OCI-LY3 (cell line): ENCODE measurements at regions not wholly inside any gene's neighbourhood (a gene's known extent, or its start where the extent isn't known, plus 50 kb on each side); places are given as distances from the start of the nearest gene placed in this dataset.

Experiments used
- H2AFZ ChIP-seq: fragments of 200-600, 300-600 bp; shearing (Covaris generic); 2 replicates; pipeline ENCODE4 v1.6.0; 2014; ENCODE audit warnings: antibody characterized with exemption, low read depth, low read length
- H3K27ac ChIP-seq: fragments of 200-600, 300-600 bp; sonication (generic); 2 replicates; pipeline ENCODE4 v1.5.1; 2014; ENCODE audit warnings: mild to moderate bottlenecking, low read length, moderate library complexity, mixed read lengths
- H3K27me3 ChIP-seq: fragments of 200-600, 300-600 bp; sonication (generic); 2 replicates; pipeline ENCODE4 v1.6.1; 2014; ENCODE audit warnings: low read depth, low read length, mixed read lengths
- H3K36me3 ChIP-seq: fragments of 200-600, 300-600 bp; sonication (generic); replicated peaks from 2 replicates; pipeline ENCODE3; 2014; ENCODE audit warnings: low read depth, low read length, mixed read lengths
- H3K4me1 ChIP-seq: fragments of 300-600, 200-600 bp; sonication (generic); 2 replicates; pipeline ENCODE4 v1.6.1; 2014; ENCODE audit warnings: low read length, mixed read lengths
- H3K4me2 ChIP-seq: fragments of 200-600, 300-600 bp; sonication (generic); 2 replicates; pipeline ENCODE4 v1.6.1; 2014; ENCODE audit warnings: low read length, mixed read lengths
- H3K4me3 ChIP-seq: fragments of 300-600, 200-600 bp; sonication (generic); 2 replicates; pipeline ENCODE4 v1.5.1; 2014; ENCODE audit warnings: antibody characterized with exemption, mild to moderate bottlenecking, low read length, moderate library complexity
- H3K79me2 ChIP-seq: fragments of 300-600, 200-600 bp; shearing (Covaris generic); 2 replicates; pipeline ENCODE4 v1.6.1; 2014; ENCODE audit warnings: mild to moderate bottlenecking, low read length, mixed read lengths
- H3K9ac ChIP-seq: fragments of 300-600, 200-600 bp; shearing (Covaris generic); 2 replicates; pipeline ENCODE4 v1.6.0; 2014; ENCODE audit warnings: mild to moderate bottlenecking, low read length, moderate library complexity
- H3K9me3 ChIP-seq: fragments of 200-600, 300-600 bp; shearing (Covaris generic); 2 replicates; pipeline ENCODE4 v1.6.1; 2014; ENCODE audit warnings: low read length, mixed read lengths; ENCODE audit not compliant: insufficient read depth
- H4K20me1 ChIP-seq: fragments of 200-600, 300-600 bp; sonication (generic); 2 replicates; pipeline ENCODE4 v1.6.1; 2016; ENCODE audit warnings: low read length, mixed read lengths; ENCODE audit not compliant: insufficient read depth
- CTCF ChIP-seq: fragments of 200-600, 300-600 bp; sonication (generic); IDR thresholded peaks from 2 replicates; pipeline ENCODE4 v1.5.1; 2014; ENCODE audit warnings: antibody characterized with exemption, low read length, low read depth
- EZH2phosphoT487 ChIP-seq: fragments of 200-600 bp; shearing (Covaris generic); IDR thresholded peaks from 2 replicates; pipeline ENCODE4 v1.6.1; 2018; ENCODE audit warnings: antibody characterized with exemption, mixed run types, low read depth

GRCh38 chr6:2550247-2550646 is 200.5 kb downstream of the MYLK4 start:
- Histone ChIP-seq H4K20me1 (no peaks in the 10 kb centered on the region), H3K27ac (no peak overlapping the region), H3K9ac (no peak overlapping the region), H3K27me3 (no peaks in the 10 kb centered on the region), H3K9me3 (no peaks in the 10 kb centered on the region), H3K36me3 (no peaks in the 10 kb centered on the region), H3K4me3 (no peak overlapping the region), H3K79me2 (no peaks in the 10 kb centered on the region), H3K4me1 (no peaks in the 10 kb centered on the region), H3K4me2 (no peak overlapping the region), H2AFZ (no peak overlapping the region)
- TF ChIP-seq EZH2phosphoT487: no peak
- TF ChIP-seq CTCF: no peak

- H4K20me1 ChIP-seq: no peaks in the 10 kb centered on the region
- no peak overlapping the region for H3K4me2 ChIP-seq
- no peak overlapping the region for H3K9ac ChIP-seq
- no peak overlapping the region for H2AFZ ChIP-seq
- no peaks in the 10 kb centered on the region for H3K36me3 ChIP-seq
- no peaks in the 10 kb centered on the region for H3K79me2 ChIP-seq
- no peak overlapping the region for H3K27ac ChIP-seq
- H3K4me1 ChIP-seq: no peaks in the 10 kb centered on the region
- H3K27me3 ChIP-seq: no peaks in the 10 kb centered on the region
- TF ChIP-seq EZH2phosphoT487: no peak
- TF ChIP-seq CTCF: no peak
- no peaks in the 10 kb centered on the region for H3K9me3 ChIP-seq
- no peak overlapping the region for H3K4me3 ChIP-seq
Observed at GRCh38 chr6:2549834-2550233, 200.9 kb downstream of the MYLK4 start.

GRCh38 chr6:2547355-2547754 is 203.4 kb downstream of the MYLK4 start:
- Histone ChIP-seq H3K27me3 (peaks cover 5% of the 10 kb centered on the region; the same call in 1 of the 2 replicates), H3K4me1 (peaks cover 7% of the 10 kb centered on the region; the same call in 1 of the 2 replicates), H3K9me3 (no peaks in the 10 kb centered on the region), H3K4me3 (no peak overlapping the region), H3K27ac (no peak overlapping the region), H3K4me2 (no peak overlapping the region), H4K20me1 (no peaks in the 10 kb centered on the region), H3K36me3 (no peaks in the 10 kb centered on the region), H2AFZ (no peak overlapping the region), H3K9ac (no peak overlapping the region), H3K79me2 (no peaks in the 10 kb centered on the region)
- no peak for TF ChIP-seq CTCF
- no peak for TF ChIP-seq EZH2phosphoT487

- H3K4me1 ChIP-seq: peaks cover 7% of the 10 kb centered on the region; the same call in 1 of the 2 replicates
- no peaks in the 10 kb centered on the region for H3K36me3 ChIP-seq
- H3K27me3 ChIP-seq: peaks cover 5% of the 10 kb centered on the region; the same call in 1 of the 2 replicates
- H3K79me2 ChIP-seq: no peaks in the 10 kb centered on the region
- H3K9me3 ChIP-seq: no peaks in the 10 kb centered on the region
- TF ChIP-seq CTCF (no peak), EZH2phosphoT487 (no peak)
- no peak overlapping the region for H3K9ac ChIP-seq
- H3K4me3 ChIP-seq: no peak overlapping the region
- H3K27ac ChIP-seq: no peak overlapping the region
- H2AFZ ChIP-seq: no peak overlapping the region
- no peak overlapping the region for H3K4me2 ChIP-seq
- no peaks in the 10 kb centered on the region for H4K20me1 ChIP-seq
Observed at GRCh38 chr6:2546901-2547300, 203.8 kb downstream of the MYLK4 start.
